ENCODE measurements at regions not wholly inside any gene's neighbourhood (a gene's known extent, or its start where the extent isn't known, plus 50 kb on each side); places are given as distances from the start of the nearest gene placed in this dataset.

GRCh38 chr3:144384241-144384979 lies 412.8 kb downstream of the DIPK2A start:
- H2AFZ ChIP-seq (ENCODE audit: low read length), result no peak overlapping the region

More at GRCh38 chr3:144384241-144384979, 412.8 kb downstream of the DIPK2A start:
- Histone ChIP-seq H3K9me3 (ENCODE audit: control insufficient read depth, low read depth, low read length) (no peaks in the 10 kb centered on the region), H3K23me2 (ENCODE audit: insufficient read length, low read depth, low read length, poor library complexity, severe bottlenecking) (no peaks in the 10 kb centered on the region), H3K27ac (ENCODE audit: insufficient read length, low read depth, low read length) (no peak overlapping the region), H2BK15ac (ENCODE audit: low read depth, low read length) (no peak overlapping the region), H3K9ac (ENCODE audit: extremely low read depth, insufficient read length, low read length) (no peak overlapping the region), H3K18ac (ENCODE audit: insufficient read length, low read depth, low read length) (no peak overlapping the region), H3K4me2 (ENCODE audit: insufficient read depth, insufficient read length, low read length) (no peak overlapping the region), H4K8ac (replicated peaks; ENCODE audit: insufficient read length, low read depth, low read length) (no peak overlapping the region), H4K20me1 (ENCODE audit: control insufficient read depth, insufficient read depth, insufficient read length) (no peaks in the 10 kb centered on the region), H3K14ac (ENCODE audit: insufficient read depth, low read length) (no peak overlapping the region), H2AK5ac (ENCODE audit: insufficient read length, low read length) (no peak overlapping the region), H2BK12ac (ENCODE audit: insufficient read length, low read depth, low read length) (no peak overlapping the region), H3K79me1 (ENCODE audit: insufficient read depth, low read depth, low read length, poor library complexity, severe bottlenecking) (no peaks in the 10 kb centered on the region), H4K5ac (ENCODE audit: insufficient read length, low read depth, low read length) (no peak overlapping the region), H3K56ac (ENCODE audit: insufficient read length, low read depth, low read length) (no peak overlapping the region), H3K23ac (ENCODE audit: insufficient read length, low read depth, low read length) (no peak overlapping the region), H3K79me2 (ENCODE audit: insufficient read depth, low read length) (no peaks in the 10 kb centered on the region), H3K4ac (ENCODE audit: low read depth, low read length) (no peak overlapping the region), H3K4me1 (ENCODE audit: insufficient read depth, low read length) (no peaks in the 10 kb centered on the region), H3T11ph (ENCODE audit: low read length) (no peak overlapping the region), H2BK5ac (ENCODE audit: insufficient read length, low read length) (no peak overlapping the region), H2BK20ac (ENCODE audit: low read depth, low read length, poor library complexity, severe bottlenecking) (no peak overlapping the region), H4K91ac (ENCODE audit: insufficient read length, low read depth, low read length) (no peak overlapping the region), H3K27me3 (ENCODE audit: insufficient read depth, low read length) (no peaks in the 10 kb centered on the region), H2BK120ac (ENCODE audit: low read depth, low read length, poor library complexity, severe bottlenecking) (no peak overlapping the region)
- DNase-seq, result no peak
- Mint-ChIP-seq H3K4me3 (no peak overlapping the region), H3K4me1 (peaks cover 16% of the 10 kb centered on the region in 2 experiments), H3K9me3 (no peaks in the 10 kb centered on the region), H3K27me3 (ENCODE audit: low read depth) (no peaks in the 10 kb centered on the region), H3K36me3 (ENCODE audit: insufficient read depth in 1 of 3, low read depth in 3 of 3) (no peaks in the 10 kb centered on the region), H3K27ac (peak overlapping the region in 1 of 3 experiments; percentile 83; a peak in 3 of 7 replicates)
- TF ChIP-seq CTCF (conservative IDR thresholded peaks at IDR 0.05), result no peak
- no CpG with 5 or more reads among the region's 2 CpGs for WGBS (ENCODE audit: extremely low coverage, insufficient read length, low lambda C conversion rate)

All from H9 (cell line).